ENCODE measurements at regions not wholly inside any gene's neighbourhood (a gene's known extent, or its start where the extent isn't known, plus 50 kb on each side); places are given as distances from the start of the nearest gene placed in this dataset.

DNA sequence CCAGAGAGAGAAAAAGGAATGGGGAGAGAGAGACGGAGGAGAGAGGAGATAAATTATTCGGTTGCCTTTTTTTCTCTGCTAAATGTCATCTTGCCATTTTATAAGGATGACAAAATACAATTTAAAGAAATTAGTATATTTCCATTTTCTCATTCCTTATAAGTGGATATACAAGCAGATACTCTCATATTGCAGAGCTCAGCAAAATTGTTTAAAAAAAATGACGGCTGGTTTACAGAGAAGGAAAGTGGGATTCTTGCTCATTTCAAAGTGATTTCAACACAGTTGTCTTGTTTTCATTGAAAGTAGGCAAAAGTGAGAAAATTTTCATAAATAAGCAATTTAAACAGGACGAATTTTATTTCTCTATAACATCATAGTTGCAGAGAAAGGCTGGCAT lies 641.9 kb upstream of the CDH6 start:
- H3K4me3 ChIP-seq (ENCODE audit: low read length in 3 of 3): no peak overlapping the region
- H3K4me1 ChIP-seq (ENCODE audit: control insufficient read depth in 3 of 3, insufficient read depth in 3 of 3, low read length in 3 of 3): no peaks in the 10 kb centered on the region
- no peak overlapping the region for H3K27ac ChIP-seq (ENCODE audit: low read depth, low read length)
- no peaks in the 10 kb centered on the region for H3K36me3 ChIP-seq (ENCODE audit: control insufficient read depth in 3 of 3, insufficient read depth in 3 of 3, low read length in 3 of 3)
- no peaks in the 10 kb centered on the region for H3K27me3 ChIP-seq (ENCODE audit: control insufficient read depth in 3 of 3, insufficient read depth in 3 of 3, low read length in 3 of 3)
- H3K9me3 ChIP-seq (ENCODE audit: control insufficient read depth in 3 of 3, low read length in 3 of 3): no peaks in the 10 kb centered on the region
- no peak overlapping the region for H3K9ac ChIP-seq (ENCODE audit: low read depth in 1 of 3, low read length in 3 of 3)

DNA sequence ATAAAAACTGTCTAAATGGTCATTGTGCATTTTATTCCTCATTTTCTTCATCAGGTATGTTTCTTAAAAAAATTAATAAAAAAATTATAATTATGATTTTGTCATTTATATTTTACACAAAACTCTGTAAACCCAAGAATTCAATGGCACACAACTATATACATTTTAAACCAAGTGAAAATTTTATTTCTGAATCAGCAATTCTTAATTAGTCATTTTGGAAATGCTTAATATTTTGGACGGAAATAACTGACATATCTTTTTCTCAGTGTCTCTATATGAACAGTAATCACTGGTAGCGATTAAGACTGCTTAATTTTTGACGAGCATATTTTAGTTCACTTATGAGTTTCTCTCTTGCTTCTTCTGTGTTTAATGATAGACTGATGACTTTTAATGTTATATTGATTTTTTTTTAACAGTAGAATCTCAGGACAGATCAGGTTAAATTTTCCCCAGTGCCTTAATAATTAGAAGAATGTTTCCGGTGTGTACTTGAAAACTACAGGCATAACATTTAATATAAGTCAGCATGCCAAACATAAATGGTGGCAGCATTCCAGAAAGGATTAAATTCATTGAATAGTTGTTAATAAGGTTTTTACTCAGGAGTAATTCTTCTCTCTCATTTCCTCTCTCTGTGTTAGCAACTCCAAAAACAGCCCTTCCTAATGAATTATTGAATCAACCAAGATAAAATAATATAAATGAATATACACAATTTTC lies 644.7 kb upstream of the CDH6 start:
- Histone ChIP-seq H3K4me1 (ENCODE audit: control insufficient read depth in 3 of 3, insufficient read depth in 3 of 3, low read length in 3 of 3) (no peaks in the 10 kb centered on the region), H3K36me3 (ENCODE audit: control insufficient read depth in 3 of 3, insufficient read depth in 3 of 3, low read length in 3 of 3) (no peaks in the 10 kb centered on the region), H3K27me3 (ENCODE audit: control insufficient read depth in 3 of 3, insufficient read depth in 3 of 3, low read length in 3 of 3) (no peaks in the 10 kb centered on the region), H3K9ac (ENCODE audit: low read depth in 1 of 3, low read length in 3 of 3) (no peak overlapping the region), H3K4me3 (ENCODE audit: low read length in 3 of 3) (no peak overlapping the region), H3K27ac (ENCODE audit: low read depth, low read length) (no peak overlapping the region), H3K9me3 (ENCODE audit: control insufficient read depth in 3 of 3, low read length in 3 of 3) (no peaks in the 10 kb centered on the region)

DNA sequence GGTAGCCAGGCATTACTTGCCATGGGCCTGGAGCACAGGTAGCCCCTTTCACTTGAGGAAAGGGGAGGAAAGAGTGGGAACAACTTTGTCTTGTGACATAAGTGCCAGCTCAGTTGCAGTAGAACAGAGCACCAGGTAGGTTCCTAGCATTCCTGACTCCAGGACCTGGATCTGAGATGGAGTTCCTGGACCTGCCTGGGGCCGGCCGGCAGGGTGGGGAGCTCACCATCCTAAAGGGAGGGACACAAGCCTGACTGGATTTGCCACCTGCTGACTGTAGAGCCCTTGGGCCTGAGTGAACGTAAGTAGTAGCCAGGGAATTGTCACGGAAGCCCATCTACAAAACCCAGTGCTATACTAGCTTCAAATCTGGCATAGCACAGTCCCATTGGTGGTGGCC lies 653.3 kb upstream of the CDH6 start:
- H3K9ac ChIP-seq (ENCODE audit: low read depth in 1 of 3, low read length in 3 of 3): no peak overlapping the region
- H3K9me3 ChIP-seq (ENCODE audit: control insufficient read depth in 3 of 3, low read length in 3 of 3): no peaks in the 10 kb centered on the region
- H3K27ac ChIP-seq (ENCODE audit: low read depth, low read length): no peak overlapping the region
- no peaks in the 10 kb centered on the region for H3K4me1 ChIP-seq (ENCODE audit: control insufficient read depth in 3 of 3, insufficient read depth in 3 of 3, low read length in 3 of 3)
- H3K27me3 ChIP-seq (ENCODE audit: control insufficient read depth in 3 of 3, insufficient read depth in 3 of 3, low read length in 3 of 3): no peaks in the 10 kb centered on the region
- H3K4me3 ChIP-seq (ENCODE audit: low read length in 3 of 3): no peak overlapping the region
- H3K36me3 ChIP-seq (ENCODE audit: control insufficient read depth in 3 of 3, insufficient read depth in 3 of 3, low read length in 3 of 3): no peaks in the 10 kb centered on the region

DNA sequence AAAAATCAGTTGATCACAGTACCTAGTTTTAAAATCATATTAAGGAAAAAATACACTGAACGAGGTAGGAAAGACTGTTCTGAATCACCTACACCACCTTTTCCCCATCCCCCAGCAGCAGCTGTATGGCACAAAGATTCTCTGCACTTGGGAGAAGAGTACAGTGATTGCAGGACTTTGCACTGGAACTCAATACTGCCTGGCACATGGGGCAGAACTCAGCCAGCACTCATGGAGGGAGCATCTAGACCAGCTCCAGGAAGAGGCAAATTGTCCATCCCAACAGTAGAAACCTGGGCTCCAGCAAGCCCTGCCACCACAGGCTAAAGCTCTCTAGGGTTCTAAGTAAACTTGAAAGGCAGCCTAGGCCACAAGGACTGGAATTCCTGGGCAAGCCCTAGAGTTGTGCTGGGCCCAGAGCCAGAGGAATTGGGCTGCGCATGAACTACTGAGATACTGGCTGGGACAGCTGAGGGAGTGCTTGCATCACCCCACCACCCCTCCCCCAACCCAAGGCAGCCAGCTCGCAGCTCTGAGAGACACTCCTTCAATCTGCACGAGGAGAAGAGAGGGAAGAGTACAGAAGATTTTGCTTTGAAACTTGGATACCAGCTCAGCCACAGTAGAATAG lies 654.4 kb upstream of the CDH6 start:
- Histone ChIP-seq H3K9ac (ENCODE audit: low read depth in 1 of 3, low read length in 3 of 3) (no peak overlapping the region), H3K4me1 (ENCODE audit: control insufficient read depth in 3 of 3, insufficient read depth in 3 of 3, low read length in 3 of 3) (no peaks in the 10 kb centered on the region), H3K36me3 (ENCODE audit: control insufficient read depth in 3 of 3, insufficient read depth in 3 of 3, low read length in 3 of 3) (no peaks in the 10 kb centered on the region), H3K27me3 (ENCODE audit: control insufficient read depth in 3 of 3, insufficient read depth in 3 of 3, low read length in 3 of 3) (no peaks in the 10 kb centered on the region), H3K9me3 (ENCODE audit: control insufficient read depth in 3 of 3, low read length in 3 of 3) (no peaks in the 10 kb centered on the region), H3K27ac (ENCODE audit: low read depth, low read length) (no peak overlapping the region), H3K4me3 (ENCODE audit: low read length in 3 of 3) (no peak overlapping the region)

DNA sequence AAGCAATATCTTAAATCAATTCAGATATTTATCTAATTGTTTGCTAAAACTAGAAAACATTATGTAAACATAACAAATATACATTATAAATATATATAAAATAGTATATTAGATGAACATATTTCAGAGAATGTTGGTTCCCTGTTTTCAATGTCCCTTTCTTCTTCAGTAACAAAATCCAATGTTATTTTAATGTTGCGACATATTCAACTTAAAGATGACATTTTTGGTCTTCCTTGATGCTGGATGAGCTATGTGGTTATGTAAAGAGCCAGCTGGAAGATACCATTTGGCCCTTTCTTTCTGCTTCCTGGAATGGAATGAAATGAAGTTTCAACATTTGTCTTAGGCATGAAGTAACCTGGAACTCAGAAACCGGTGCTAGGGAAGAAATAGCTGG lies 668.1 kb upstream of the CDH6 start:
- no peak overlapping the region for H3K4me3 ChIP-seq (ENCODE audit: low read length in 3 of 3)
- H3K36me3 ChIP-seq (ENCODE audit: control insufficient read depth in 3 of 3, insufficient read depth in 3 of 3, low read length in 3 of 3): no peaks in the 10 kb centered on the region
- no peak overlapping the region for H3K9ac ChIP-seq (ENCODE audit: low read depth in 1 of 3, low read length in 3 of 3)
- H3K27me3 ChIP-seq (ENCODE audit: control insufficient read depth in 3 of 3, insufficient read depth in 3 of 3, low read length in 3 of 3): no peaks in the 10 kb centered on the region
- no peak overlapping the region for H3K27ac ChIP-seq (ENCODE audit: low read depth, low read length)
- no peaks in the 10 kb centered on the region for H3K9me3 ChIP-seq (ENCODE audit: control insufficient read depth in 3 of 3, low read length in 3 of 3)
- no peaks in the 10 kb centered on the region for H3K4me1 ChIP-seq (ENCODE audit: control insufficient read depth in 3 of 3, insufficient read depth in 3 of 3, low read length in 3 of 3)

DNA sequence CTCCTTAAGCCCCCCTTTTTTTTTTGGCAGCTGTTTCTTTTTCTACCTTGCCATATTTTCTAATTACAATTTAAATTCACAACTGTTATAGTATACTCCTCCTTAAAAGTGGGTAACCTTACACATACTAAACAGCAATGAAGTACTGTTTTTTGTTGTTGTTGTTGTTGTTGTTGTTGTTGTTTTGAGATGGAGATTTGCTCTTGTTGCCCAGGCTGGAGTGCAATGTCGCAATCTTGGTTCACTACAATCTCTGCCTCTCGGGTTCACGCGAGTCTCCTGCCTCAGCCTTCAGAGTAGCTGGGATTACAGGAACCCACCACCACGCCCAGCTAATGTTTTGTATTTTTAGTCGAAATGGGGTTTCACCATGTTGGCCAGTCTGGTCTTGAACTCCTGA lies 669.1 kb upstream of the CDH6 start:
- H3K4me1 ChIP-seq (ENCODE audit: control insufficient read depth in 3 of 3, insufficient read depth in 3 of 3, low read length in 3 of 3): no peaks in the 10 kb centered on the region
- H3K27ac ChIP-seq (ENCODE audit: low read depth, low read length): no peak overlapping the region
- H3K4me3 ChIP-seq (ENCODE audit: low read length in 3 of 3): no peak overlapping the region
- no peaks in the 10 kb centered on the region for H3K9me3 ChIP-seq (ENCODE audit: control insufficient read depth in 3 of 3, low read length in 3 of 3)
- H3K36me3 ChIP-seq (ENCODE audit: control insufficient read depth in 3 of 3, insufficient read depth in 3 of 3, low read length in 3 of 3): no peaks in the 10 kb centered on the region
- H3K9ac ChIP-seq (ENCODE audit: low read depth in 1 of 3, low read length in 3 of 3): no peak overlapping the region
- no peaks in the 10 kb centered on the region for H3K27me3 ChIP-seq (ENCODE audit: control insufficient read depth in 3 of 3, insufficient read depth in 3 of 3, low read length in 3 of 3)

DNA sequence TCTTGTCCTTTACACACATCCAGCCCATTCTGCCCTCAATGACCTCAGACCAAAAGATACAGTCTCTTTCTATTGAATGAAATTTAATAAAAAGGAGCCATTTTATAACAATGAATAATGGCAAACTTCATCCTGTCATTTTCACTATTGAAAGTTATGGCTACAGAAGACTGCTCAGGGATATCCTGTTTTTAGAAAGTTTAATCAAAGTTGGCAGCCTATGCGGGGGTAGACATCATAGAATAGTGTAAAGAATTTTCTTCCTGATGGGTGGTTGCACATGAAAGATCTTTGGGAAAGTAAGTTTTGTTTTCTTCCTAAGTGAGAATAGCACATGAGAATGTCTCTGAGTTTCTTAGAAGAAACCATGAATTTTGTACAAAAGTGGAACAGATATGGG lies 670.4 kb upstream of the CDH6 start:
- H3K4me1 ChIP-seq (ENCODE audit: control insufficient read depth in 3 of 3, insufficient read depth in 3 of 3, low read length in 3 of 3): no peaks in the 10 kb centered on the region
- no peaks in the 10 kb centered on the region for H3K36me3 ChIP-seq (ENCODE audit: control insufficient read depth in 3 of 3, insufficient read depth in 3 of 3, low read length in 3 of 3)
- no peaks in the 10 kb centered on the region for H3K27me3 ChIP-seq (ENCODE audit: control insufficient read depth in 3 of 3, insufficient read depth in 3 of 3, low read length in 3 of 3)
- no peaks in the 10 kb centered on the region for H3K9me3 ChIP-seq (ENCODE audit: control insufficient read depth in 3 of 3, low read length in 3 of 3)
- H3K4me3 ChIP-seq (ENCODE audit: low read length in 3 of 3): no peak overlapping the region
- H3K9ac ChIP-seq (ENCODE audit: low read depth in 1 of 3, low read length in 3 of 3): no peak overlapping the region
- no peak overlapping the region for H3K27ac ChIP-seq (ENCODE audit: low read depth, low read length)

DNA sequence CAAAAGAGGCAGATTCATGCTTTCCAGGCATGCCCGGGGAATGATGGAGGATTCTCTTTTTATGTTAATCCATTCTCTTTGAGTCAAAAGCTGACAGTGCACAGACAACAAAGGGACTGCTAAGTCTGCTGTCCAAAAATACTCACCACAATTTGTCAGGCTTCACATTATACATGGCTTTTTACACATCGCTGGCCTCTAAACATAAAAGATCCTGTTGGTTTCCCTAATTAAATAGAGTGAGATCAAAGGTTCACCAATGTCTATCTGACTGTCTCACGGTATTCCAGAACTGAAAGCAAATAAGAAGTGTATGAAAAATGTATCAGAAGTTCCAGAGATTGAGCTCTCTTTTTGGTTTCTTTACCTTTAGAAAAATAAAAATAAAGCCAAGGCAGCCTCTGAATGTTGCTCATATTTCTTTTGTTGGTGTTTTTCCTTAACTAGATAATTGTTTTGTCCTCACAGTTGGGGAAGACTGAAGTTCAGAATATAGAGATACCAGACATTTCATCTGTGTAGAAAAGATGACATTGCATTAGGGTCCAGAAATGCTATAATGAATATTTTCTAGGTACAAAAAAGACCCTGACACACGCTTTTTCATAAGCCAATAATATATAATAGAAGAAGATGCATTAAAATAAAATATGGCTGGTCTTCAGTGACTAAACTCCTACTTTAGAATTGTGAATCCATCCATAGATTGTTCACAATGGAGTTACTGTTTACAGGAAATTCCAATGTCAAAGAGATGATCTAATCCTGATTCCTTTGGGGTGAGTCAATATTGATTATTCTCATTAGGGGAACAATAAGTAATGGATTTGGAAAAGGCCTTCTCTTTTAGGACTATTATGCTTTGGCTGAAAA lies 688.2 kb upstream of the CDH6 start:
- peaks cover 0 to 2% (median 0%) of the 10 kb centered on the region in 3 donors for H3K9me3 ChIP-seq (ENCODE audit: control insufficient read depth in 3 of 3, low read length in 3 of 3)
- no peak overlapping the region for H3K27ac ChIP-seq (ENCODE audit: low read depth, low read length)
- no peaks in the 10 kb centered on the region for H3K36me3 ChIP-seq (ENCODE audit: control insufficient read depth in 3 of 3, insufficient read depth in 3 of 3, low read length in 3 of 3)
- no peaks in the 10 kb centered on the region for H3K27me3 ChIP-seq (ENCODE audit: control insufficient read depth in 3 of 3, insufficient read depth in 3 of 3, low read length in 3 of 3)
- no peak overlapping the region for H3K4me3 ChIP-seq (ENCODE audit: low read length in 3 of 3)
- H3K4me1 ChIP-seq (ENCODE audit: control insufficient read depth in 3 of 3, insufficient read depth in 3 of 3, low read length in 3 of 3): no peaks in the 10 kb centered on the region
- H3K9ac ChIP-seq (ENCODE audit: low read depth in 1 of 3, low read length in 3 of 3): no peak overlapping the region

DNA sequence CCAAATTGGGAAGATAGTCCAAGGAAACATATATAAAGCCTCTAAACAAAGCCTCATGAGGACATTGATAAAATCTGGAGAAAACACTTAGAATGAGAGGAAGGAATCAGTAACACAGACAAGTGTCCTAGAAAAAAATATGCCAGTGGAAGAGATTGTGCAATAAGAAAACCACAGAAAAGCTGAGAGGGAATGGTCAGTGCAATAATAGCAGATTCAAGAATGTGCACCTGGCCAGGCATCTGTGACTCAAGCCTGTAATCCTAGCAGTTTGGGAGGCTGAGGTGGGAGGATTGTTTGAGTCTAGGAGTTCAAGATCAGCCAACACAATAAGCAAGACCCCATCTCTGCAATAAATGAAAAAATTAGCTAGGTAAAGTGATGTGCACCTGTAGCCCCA lies 691.2 kb upstream of the CDH6 start:
- no peaks in the 10 kb centered on the region for H3K4me1 ChIP-seq (ENCODE audit: control insufficient read depth in 3 of 3, insufficient read depth in 3 of 3, low read length in 3 of 3)
- no peaks in the 10 kb centered on the region for H3K27me3 ChIP-seq (ENCODE audit: control insufficient read depth in 3 of 3, insufficient read depth in 3 of 3, low read length in 3 of 3)
- peaks cover 0 to 2% (median 0%) of the 10 kb centered on the region in 3 donors for H3K9me3 ChIP-seq (ENCODE audit: control insufficient read depth in 3 of 3, low read length in 3 of 3)
- H3K27ac ChIP-seq (ENCODE audit: low read depth, low read length): no peak overlapping the region
- no peak overlapping the region for H3K9ac ChIP-seq (ENCODE audit: low read depth in 1 of 3, low read length in 3 of 3)
- no peaks in the 10 kb centered on the region for H3K36me3 ChIP-seq (ENCODE audit: control insufficient read depth in 3 of 3, insufficient read depth in 3 of 3, low read length in 3 of 3)
- no peak overlapping the region for H3K4me3 ChIP-seq (ENCODE audit: low read length in 3 of 3)

DNA sequence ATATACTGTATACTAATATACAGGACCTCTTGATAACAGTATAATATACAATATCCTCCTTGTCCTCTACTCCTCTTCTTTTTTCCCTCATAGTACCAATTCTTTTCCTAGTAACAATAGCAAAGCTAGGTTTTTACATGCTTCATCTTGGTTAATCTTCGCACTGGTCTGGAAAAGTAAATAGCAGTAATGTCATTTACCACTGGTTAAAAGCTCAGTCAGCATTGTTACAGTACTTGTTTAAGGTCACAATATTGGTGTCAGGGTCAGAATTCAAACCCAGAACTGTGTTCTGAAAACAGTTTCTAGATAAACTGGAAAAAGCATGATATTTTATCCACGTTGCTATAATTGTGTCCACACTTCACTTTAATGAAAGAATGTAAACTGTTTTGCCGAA lies 692.4 kb upstream of the CDH6 start:
- Histone ChIP-seq H3K9ac (ENCODE audit: low read depth in 1 of 3, low read length in 3 of 3) (no peak overlapping the region), H3K4me3 (ENCODE audit: low read length in 3 of 3) (no peak overlapping the region), H3K27me3 (ENCODE audit: control insufficient read depth in 3 of 3, insufficient read depth in 3 of 3, low read length in 3 of 3) (no peaks in the 10 kb centered on the region), H3K4me1 (ENCODE audit: control insufficient read depth in 3 of 3, insufficient read depth in 3 of 3, low read length in 3 of 3) (no peaks in the 10 kb centered on the region), H3K27ac (ENCODE audit: low read depth, low read length) (no peak overlapping the region), H3K36me3 (ENCODE audit: control insufficient read depth in 3 of 3, insufficient read depth in 3 of 3, low read length in 3 of 3) (no peaks in the 10 kb centered on the region), H3K9me3 (ENCODE audit: control insufficient read depth in 3 of 3, low read length in 3 of 3) (peaks cover 0 to 2% (median 0%) of the 10 kb centered on the region in 3 donors)

All from skeletal muscle tissue (tissue), 3 donors.